HEK293T (cell line): ENCODE measurements at regions not wholly inside any gene's neighbourhood (a gene's known extent, or its start where the extent isn't known, plus 50 kb on each side); places are given as distances from the start of the nearest gene placed in this dataset.

Experiments used
- ARNT ChIP-seq: fragments of 450-650 bp; IDR thresholded peaks from 2 replicates; pipeline ENCODE4 v1.6.1; 2017; ENCODE audit warnings: mild to moderate bottlenecking
- BHLHE40 ChIP-seq: fragments of 450-650 bp; IDR thresholded peaks from 2 replicates; pipeline ENCODE4 v1.6.1; 2016; ENCODE audit warnings: mild to moderate bottlenecking, moderate library complexity, borderline replicate concordance
- ELF4 ChIP-seq: fragments of 450-650 bp; IDR thresholded peaks from 2 replicates; pipeline ENCODE4 v1.6.1; 2017; ENCODE audit warnings: antibody characterized with exemption
- FOXA1 ChIP-seq: fragments of 450-650 bp; IDR thresholded peaks from 2 replicates; pipeline ENCODE4 v1.6.1; 2016; ENCODE audit warnings: mild to moderate bottlenecking
- FOXK2 ChIP-seq: fragments of 450-650 bp; IDR thresholded peaks from 2 replicates; pipeline ENCODE4 v1.6.1; 2016; ENCODE audit warnings: mild to moderate bottlenecking
- FOXM1 ChIP-seq: fragments of 450-650 bp; IDR thresholded peaks from 2 replicates; pipeline ENCODE4 v1.6.1; 2017; ENCODE audit warnings: mild to moderate bottlenecking, borderline replicate concordance
- LEF1 ChIP-seq: fragments of 450-650 bp; IDR thresholded peaks from 2 replicates; pipeline ENCODE4 v1.6.1; 2017; ENCODE audit warnings: mild to moderate bottlenecking, borderline replicate concordance
- SP1 ChIP-seq: fragments of 450-650 bp; IDR thresholded peaks from 2 replicates; pipeline ENCODE4 v1.6.1; 2017
- TARDBP ChIP-seq: fragments of 450-650 bp; IDR thresholded peaks from 2 replicates; pipeline ENCODE4 v1.6.1; 2016
- ZNF384 ChIP-seq: fragments of 450-650 bp; IDR thresholded peaks from 2 replicates; pipeline ENCODE4 v1.6.1; 2016

DNA sequence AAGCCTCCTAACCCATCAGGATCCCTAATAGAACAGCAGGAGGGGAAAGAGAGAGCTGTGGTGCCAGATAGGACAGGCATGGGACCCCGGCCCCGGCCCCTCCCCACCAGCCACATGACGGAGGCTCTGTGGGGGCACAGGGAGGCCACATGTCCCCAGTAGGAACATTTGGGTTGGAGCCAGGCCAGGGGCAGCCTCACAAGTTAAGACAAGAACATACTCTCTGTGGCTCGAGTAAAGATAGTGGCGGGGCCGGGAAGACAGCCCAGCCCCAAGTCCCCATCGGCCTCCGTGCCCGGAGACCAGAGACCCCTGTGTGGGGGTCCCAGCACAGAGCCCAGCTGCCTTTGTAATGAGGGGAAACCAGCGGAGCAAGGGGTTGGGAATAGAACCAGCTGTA lies 78.6 kb upstream of the GALNT9 start:
- TF ChIP-seq BHLHE40 = no peak
- TF ChIP-seq FOXM1 = no peak
- no peak for TF ChIP-seq ZNF384
- no peak for TF ChIP-seq LEF1
- TF ChIP-seq SP1 = no peak
- no peak for TF ChIP-seq FOXA1
- TF ChIP-seq ELF4 = no peak
- TF ChIP-seq ARNT = no peak
- TF ChIP-seq TARDBP = no peak
- TF ChIP-seq FOXK2 = no peak
